ENCODE measurements at regions not wholly inside any gene's neighbourhood (a gene's known extent, or its start where the extent isn't known, plus 50 kb on each side); places are given as distances from the start of the nearest gene placed in this dataset.

DNA sequence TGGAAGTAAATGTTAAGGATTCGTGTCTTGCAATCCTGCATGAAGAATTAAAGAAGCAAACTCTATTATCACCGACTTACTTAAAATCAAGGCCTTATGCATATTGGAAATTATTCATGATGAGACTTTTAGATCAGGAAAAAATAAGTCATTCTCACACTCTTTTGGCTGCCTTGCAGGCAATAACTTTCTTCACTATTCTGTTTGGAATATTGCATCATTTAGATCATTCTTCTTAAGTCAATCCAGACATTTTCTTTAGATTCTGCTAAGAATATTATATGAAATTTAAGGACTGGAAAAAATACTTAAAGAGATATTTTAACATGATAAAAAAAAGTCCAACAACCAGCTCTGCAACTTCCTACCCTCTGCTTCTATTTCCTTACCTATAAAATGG is 245.4 kb downstream of the LRRN1 start:
- Mint-ChIP-seq H3K9me3 (no peaks in the 10 kb centered on the region), H3K36me3 (ENCODE audit: low read depth) (no peaks in the 10 kb centered on the region), H3K27me3 (no peaks in the 10 kb centered on the region), H3K4me1 (ENCODE audit: low read depth) (no peaks in the 10 kb centered on the region), H3K4me3 (no peak overlapping the region), H3K27ac (no peak overlapping the region)
- intact Hi-C loops (cut with micrococcal nuclease), result no loop called here
- POLR2A ChIA-PET, result interaction anchor here (1.3 kb wide), 1 partner anchor 11 kb away, joined by 3 read pairs; no protein-coding TSS in a partner anchor
- ATAC-seq, result no peak
- DNase-seq, result no peak
- CTCF ChIA-PET, result no interaction called here
- TF ChIP-seq, protein P1, sequence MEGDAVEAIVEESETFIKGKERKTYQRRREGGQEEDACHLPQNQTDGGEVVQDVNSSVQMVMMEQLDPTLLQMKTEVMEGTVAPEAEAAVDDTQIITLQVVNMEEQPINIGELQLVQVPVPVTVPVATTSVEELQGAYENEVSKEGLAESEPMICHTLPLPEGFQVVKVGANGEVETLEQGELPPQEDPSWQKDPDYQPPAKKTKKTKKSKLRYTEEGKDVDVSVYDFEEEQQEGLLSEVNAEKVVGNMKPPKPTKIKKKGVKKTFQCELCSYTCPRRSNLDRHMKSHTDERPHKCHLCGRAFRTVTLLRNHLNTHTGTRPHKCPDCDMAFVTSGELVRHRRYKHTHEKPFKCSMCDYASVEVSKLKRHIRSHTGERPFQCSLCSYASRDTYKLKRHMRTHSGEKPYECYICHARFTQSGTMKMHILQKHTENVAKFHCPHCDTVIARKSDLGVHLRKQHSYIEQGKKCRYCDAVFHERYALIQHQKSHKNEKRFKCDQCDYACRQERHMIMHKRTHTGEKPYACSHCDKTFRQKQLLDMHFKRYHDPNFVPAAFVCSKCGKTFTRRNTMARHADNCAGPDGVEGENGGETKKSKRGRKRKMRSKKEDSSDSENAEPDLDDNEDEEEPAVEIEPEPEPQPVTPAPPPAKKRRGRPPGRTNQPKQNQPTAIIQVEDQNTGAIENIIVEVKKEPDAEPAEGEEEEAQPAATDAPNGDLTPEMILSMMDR (IDR thresholded peaks at IDR 0.05), result no peak

DNA sequence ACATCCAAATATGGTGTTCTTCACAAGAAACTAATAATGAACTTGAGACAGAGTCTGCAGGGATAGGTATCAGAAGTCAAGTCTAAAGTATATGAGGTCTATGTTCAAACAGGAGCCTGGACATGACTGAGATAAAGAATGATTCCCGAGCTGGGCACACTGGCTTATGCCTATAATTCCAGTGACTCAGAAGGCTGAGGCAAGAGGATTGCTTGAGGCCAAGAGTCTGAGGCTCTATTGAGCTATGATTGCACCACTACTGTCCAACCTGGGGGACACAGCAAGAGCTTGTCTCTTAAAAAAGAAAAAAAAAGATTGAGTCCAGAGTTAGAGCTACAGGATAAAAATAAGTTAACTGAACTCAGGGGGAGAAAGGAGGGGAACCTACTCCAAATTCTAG is 246.5 kb downstream of the LRRN1 start:
- DNase-seq (no peak), ATAC-seq (no peak)
- H3K4me1 Mint-ChIP-seq (ENCODE audit: low read depth), result no peaks in the 10 kb centered on the region
- intact Hi-C loops (cut with micrococcal nuclease), result no loop called here
- H3K36me3 Mint-ChIP-seq (ENCODE audit: low read depth), result no peaks in the 10 kb centered on the region
- no peak overlapping the region for H3K4me3 Mint-ChIP-seq
- H3K27me3 Mint-ChIP-seq, result no peaks in the 10 kb centered on the region
- ChIA-PET CTCF (no interaction called here), POLR2A (no interaction called here)
- H3K27ac Mint-ChIP-seq, result no peak overlapping the region
- TF ChIP-seq, protein P1 (IDR thresholded peaks at IDR 0.05), result no peak
- H3K9me3 Mint-ChIP-seq, result no peaks in the 10 kb centered on the region

DNA sequence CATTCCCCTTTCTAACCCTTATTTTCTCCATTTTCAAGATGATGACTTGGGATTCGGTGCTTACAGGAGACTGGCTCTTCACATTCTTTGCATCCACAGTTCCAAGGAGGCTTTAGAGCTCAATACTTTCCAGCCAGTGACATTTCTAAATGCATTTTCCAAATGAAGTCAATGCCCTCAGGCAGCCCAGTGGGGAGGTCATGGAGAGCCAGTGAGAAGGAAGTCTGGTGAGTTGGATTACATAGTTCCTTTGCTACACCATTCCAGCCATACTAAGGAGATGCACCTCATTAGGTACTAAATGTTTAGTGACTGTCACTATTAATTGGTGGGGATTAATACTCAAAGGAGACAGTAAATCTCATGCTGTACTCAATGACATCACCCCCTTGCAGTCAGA is 248.1 kb downstream of the LRRN1 start:
- H3K4me1 Mint-ChIP-seq (ENCODE audit: low read depth), result no peaks in the 10 kb centered on the region
- no peaks in the 10 kb centered on the region for H3K27me3 Mint-ChIP-seq
- no peaks in the 10 kb centered on the region for H3K36me3 Mint-ChIP-seq (ENCODE audit: low read depth)
- no peak for DNase-seq
- intact Hi-C loops (cut with micrococcal nuclease), result no loop called here
- no peak for ATAC-seq
- ChIA-PET CTCF (no interaction called here), POLR2A (no interaction called here)
- TF ChIP-seq, protein P1 (IDR thresholded peaks at IDR 0.05), result no peak
- no peak overlapping the region for H3K27ac Mint-ChIP-seq
- no peak overlapping the region for H3K4me3 Mint-ChIP-seq
- no peaks in the 10 kb centered on the region for H3K9me3 Mint-ChIP-seq

DNA sequence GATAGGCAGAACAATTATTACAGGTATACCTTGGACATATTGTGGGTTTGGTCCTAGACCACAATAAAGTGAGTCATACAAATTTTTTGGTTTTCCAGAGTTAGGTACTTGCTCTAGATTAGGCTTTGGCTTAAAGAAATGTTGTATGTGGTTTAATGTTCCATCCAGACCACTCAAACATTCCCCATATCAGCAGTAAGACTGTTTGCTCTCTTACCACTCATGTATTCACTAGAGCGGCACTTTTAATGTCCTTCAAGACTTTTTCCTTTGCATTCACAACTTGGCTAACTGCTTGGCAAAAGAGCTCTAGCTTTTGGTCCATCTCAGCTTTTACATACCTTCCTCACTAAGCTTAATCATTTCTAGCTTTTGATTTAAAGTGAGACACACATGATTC is 250.5 kb upstream of the SETMAR start:
- Mint-ChIP-seq H3K27me3 (no peaks in the 10 kb centered on the region), H3K4me1 (ENCODE audit: low read depth) (no peaks in the 10 kb centered on the region), H3K9me3 (no peaks in the 10 kb centered on the region), H3K27ac (no peak overlapping the region), H3K36me3 (ENCODE audit: low read depth) (no peaks in the 10 kb centered on the region), H3K4me3 (no peak overlapping the region)
- TF ChIP-seq, protein P1 (IDR thresholded peaks at IDR 0.05), result no peak
- no peak for DNase-seq
- intact Hi-C loops (cut with micrococcal nuclease), result no loop called here
- ATAC-seq, result no peak
- CTCF ChIA-PET, result no interaction called here
- POLR2A ChIA-PET, result no interaction called here

DNA sequence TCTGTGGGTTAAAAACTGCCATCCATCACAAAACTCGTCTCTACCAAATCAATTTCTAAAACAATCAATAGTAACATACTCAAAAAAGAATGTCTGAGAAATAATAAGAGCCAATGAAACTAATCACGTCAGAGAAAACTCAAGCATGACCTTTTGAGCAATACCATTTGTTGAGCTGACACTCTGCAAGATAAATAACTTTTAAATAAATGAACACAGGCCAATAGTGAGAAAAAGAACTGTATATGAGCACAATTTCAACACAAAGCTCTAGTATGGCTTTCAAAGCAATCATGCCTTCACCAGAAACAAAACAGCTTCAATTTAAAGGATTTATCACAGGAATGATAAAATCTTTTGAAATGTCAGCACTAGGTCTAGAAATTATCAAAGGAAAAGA is 249.2 kb upstream of the SETMAR start:
- Mint-ChIP-seq H3K27me3 (no peaks in the 10 kb centered on the region), H3K9me3 (no peaks in the 10 kb centered on the region), H3K4me1 (ENCODE audit: low read depth) (no peaks in the 10 kb centered on the region), H3K27ac (no peak overlapping the region), H3K4me3 (no peak overlapping the region), H3K36me3 (ENCODE audit: low read depth) (no peaks in the 10 kb centered on the region)
- ChIA-PET POLR2A (interaction anchor here (1.0 kb wide), 1 partner anchor 24 kb away, joined by 4 read pairs; no protein-coding TSS in a partner anchor), CTCF (no interaction called here)
- TF ChIP-seq, protein P1 (IDR thresholded peaks at IDR 0.05), result no peak
- no peak for ATAC-seq
- intact Hi-C loops (cut with micrococcal nuclease), result no loop called here
- DNase-seq, result no peak
